ENCODE measurements at regions not wholly inside any gene's neighbourhood (a gene's known extent, or its start where the extent isn't known, plus 50 kb on each side); places are given as distances from the start of the nearest gene placed in this dataset.

DNA sequence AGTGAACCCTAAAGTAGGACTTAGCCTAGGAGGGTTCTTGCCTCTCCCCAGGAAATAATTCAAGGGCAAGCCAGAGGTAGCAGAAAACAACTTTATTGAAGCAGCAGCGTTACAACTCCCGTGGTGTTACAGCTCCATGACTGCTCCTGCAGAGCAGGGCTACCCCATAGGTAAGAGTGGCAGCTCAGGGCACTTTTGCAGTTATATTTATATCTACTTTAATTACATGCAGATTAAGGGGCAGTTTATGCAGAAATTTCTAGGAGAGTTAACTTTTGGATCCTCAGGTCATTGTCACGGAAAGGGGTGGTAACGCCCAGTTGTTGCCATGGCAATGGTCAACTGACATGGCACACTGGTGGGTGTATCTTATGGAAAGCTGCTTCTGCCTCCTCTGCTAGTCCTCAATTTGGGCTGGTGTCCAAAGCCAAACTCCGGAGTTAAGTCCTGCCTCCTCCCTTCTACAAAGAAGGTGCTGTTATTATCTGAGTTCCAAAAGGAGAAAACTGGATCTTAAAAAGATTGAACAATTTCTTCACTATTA is 1413.0 kb downstream of the DSC3 start:
- no peak for FAIRE-seq
- Histone ChIP-seq H3K9me3 (ENCODE audit: control insufficient read depth, low read depth, low read length) (no peaks in the 10 kb centered on the region), H2AFZ (ENCODE audit: control insufficient read depth, low read length) (no peak overlapping the region), H3K27ac (ENCODE audit: control insufficient read depth, insufficient read depth, low read length) (no peak overlapping the region), H3K4me2 (ENCODE audit: control insufficient read depth, extremely low read depth, insufficient read depth, low read depth, low read length) (no peak overlapping the region), H3K4me1 (ENCODE audit: control insufficient read depth, extremely low read depth, insufficient read depth, low read length) (no peaks in the 10 kb centered on the region), H4K20me1 (ENCODE audit: control insufficient read depth, extremely low read depth, insufficient read depth, low read length) (no peaks in the 10 kb centered on the region), H3K4me3 (ENCODE audit: control insufficient read depth in 2 of 3, extremely low read depth in 1 of 3, insufficient read depth in 2 of 3, low read depth in 1 of 3, low read length in 3 of 3) (no peak overlapping the region), H3K9me1 (ENCODE audit: control insufficient read depth, extremely low read depth, insufficient read depth, low read length) (no peaks in the 10 kb centered on the region), H3K36me3 (ENCODE audit: control insufficient read depth in 2 of 2, extremely low read depth in 1 of 2, insufficient read depth in 2 of 2, low read length in 2 of 2) (no peaks in the 10 kb centered on the region), H3K9ac (ENCODE audit: control insufficient read depth, extremely low read depth, insufficient read depth, low read length) (no peak overlapping the region), H3K27me3 (ENCODE audit: control insufficient read depth, extremely low read depth, insufficient read depth, low read length) (no peaks in the 10 kb centered on the region), H3K79me2 (ENCODE audit: control insufficient read depth, insufficient read depth, low read length) (no peaks in the 10 kb centered on the region)
- dilution Hi-C loops (cut with MboI; ENCODE audit: extremely low pct_ligation_motif_present, low sequenced_read_pairs) = no loop called here
- TF ChIP-seq, protein P1, sequence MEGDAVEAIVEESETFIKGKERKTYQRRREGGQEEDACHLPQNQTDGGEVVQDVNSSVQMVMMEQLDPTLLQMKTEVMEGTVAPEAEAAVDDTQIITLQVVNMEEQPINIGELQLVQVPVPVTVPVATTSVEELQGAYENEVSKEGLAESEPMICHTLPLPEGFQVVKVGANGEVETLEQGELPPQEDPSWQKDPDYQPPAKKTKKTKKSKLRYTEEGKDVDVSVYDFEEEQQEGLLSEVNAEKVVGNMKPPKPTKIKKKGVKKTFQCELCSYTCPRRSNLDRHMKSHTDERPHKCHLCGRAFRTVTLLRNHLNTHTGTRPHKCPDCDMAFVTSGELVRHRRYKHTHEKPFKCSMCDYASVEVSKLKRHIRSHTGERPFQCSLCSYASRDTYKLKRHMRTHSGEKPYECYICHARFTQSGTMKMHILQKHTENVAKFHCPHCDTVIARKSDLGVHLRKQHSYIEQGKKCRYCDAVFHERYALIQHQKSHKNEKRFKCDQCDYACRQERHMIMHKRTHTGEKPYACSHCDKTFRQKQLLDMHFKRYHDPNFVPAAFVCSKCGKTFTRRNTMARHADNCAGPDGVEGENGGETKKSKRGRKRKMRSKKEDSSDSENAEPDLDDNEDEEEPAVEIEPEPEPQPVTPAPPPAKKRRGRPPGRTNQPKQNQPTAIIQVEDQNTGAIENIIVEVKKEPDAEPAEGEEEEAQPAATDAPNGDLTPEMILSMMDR (optimal IDR thresholded peaks at IDR 0.05 in 1 of 3, IDR thresholded peaks at IDR 0.05 in 1 of 3, conservative IDR thresholded peaks at IDR 0.05 in 1 of 3; ENCODE audit: extremely low read depth in 1 of 3, insufficient read depth in 2 of 3, low read length in 3 of 3) = no peak
- no peak for TF ChIP-seq EZH2 (IDR thresholded peaks at IDR 0.05; ENCODE audit: low read length)
- DNase-seq (ENCODE audit: low read depth, low spot score) = no peak

DNA sequence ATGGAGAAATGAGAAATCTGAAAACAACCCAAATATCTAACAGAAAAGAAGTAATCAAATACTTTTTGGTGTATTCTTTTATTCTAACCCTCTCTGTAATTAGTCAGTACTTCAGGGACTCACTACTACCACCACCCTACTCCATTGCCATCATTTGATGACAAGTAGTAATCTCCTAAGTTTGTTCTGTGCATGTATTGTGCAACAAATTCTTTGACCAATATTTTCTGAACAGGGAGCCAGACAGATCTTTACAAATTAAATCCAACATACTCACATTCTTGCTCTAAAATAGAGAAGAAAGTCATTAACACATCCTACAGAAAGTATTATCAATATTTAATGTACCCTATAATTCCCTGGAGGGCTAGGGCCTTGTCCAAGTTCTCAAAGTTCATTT is 1416.4 kb downstream of the DSC3 start:
- no peak for FAIRE-seq
- TF ChIP-seq, protein P1 (optimal IDR thresholded peaks at IDR 0.05 in 1 of 3, IDR thresholded peaks at IDR 0.05 in 1 of 3, conservative IDR thresholded peaks at IDR 0.05 in 1 of 3; ENCODE audit: extremely low read depth in 1 of 3, insufficient read depth in 2 of 3, low read length in 3 of 3) = no peak
- TF ChIP-seq EZH2 (IDR thresholded peaks at IDR 0.05; ENCODE audit: low read length) = no peak
- Histone ChIP-seq H3K9me1 (ENCODE audit: control insufficient read depth, extremely low read depth, insufficient read depth, low read length) (no peaks in the 10 kb centered on the region), H4K20me1 (ENCODE audit: control insufficient read depth, extremely low read depth, insufficient read depth, low read length) (no peaks in the 10 kb centered on the region), H3K4me3 (ENCODE audit: control insufficient read depth in 2 of 3, extremely low read depth in 1 of 3, insufficient read depth in 2 of 3, low read depth in 1 of 3, low read length in 3 of 3) (no peak overlapping the region), H3K27me3 (ENCODE audit: control insufficient read depth, extremely low read depth, insufficient read depth, low read length) (no peaks in the 10 kb centered on the region), H3K79me2 (ENCODE audit: control insufficient read depth, insufficient read depth, low read length) (no peaks in the 10 kb centered on the region), H3K9ac (ENCODE audit: control insufficient read depth, extremely low read depth, insufficient read depth, low read length) (no peak overlapping the region), H3K4me2 (ENCODE audit: control insufficient read depth, extremely low read depth, insufficient read depth, low read depth, low read length) (no peak overlapping the region), H3K36me3 (ENCODE audit: control insufficient read depth in 2 of 2, extremely low read depth in 1 of 2, insufficient read depth in 2 of 2, low read length in 2 of 2) (no peaks in the 10 kb centered on the region), H2AFZ (ENCODE audit: control insufficient read depth, low read length) (no peak overlapping the region), H3K4me1 (ENCODE audit: control insufficient read depth, extremely low read depth, insufficient read depth, low read length) (no peaks in the 10 kb centered on the region), H3K9me3 (ENCODE audit: control insufficient read depth, low read depth, low read length) (no peaks in the 10 kb centered on the region), H3K27ac (ENCODE audit: control insufficient read depth, insufficient read depth, low read length) (no peak overlapping the region)
- DNase-seq (ENCODE audit: low read depth, low spot score) = no peak
- dilution Hi-C loops (cut with MboI; ENCODE audit: extremely low pct_ligation_motif_present, low sequenced_read_pairs) = no loop called here

Measured in keratinocyte (primary cell).